HL-60 (cell line): ENCODE measurements at regions not wholly inside any gene's neighbourhood (a gene's known extent, or its start where the extent isn't known, plus 50 kb on each side); places are given as distances from the start of the nearest gene placed in this dataset.

ENCODE experiments used
- POLR2AphosphoS5 ChIP-seq: IDR thresholded peaks from 2 replicates; pipeline ENCODE4 v1.6.1; 2012; ENCODE audit warnings: low read depth
- TF ChIP-seq, protein P1 (sequence below): IDR thresholded peaks from 2 replicates; pipeline ENCODE4 v1.6.1; 2012; ENCODE audit warnings: low read depth; ENCODE audit not compliant: insufficient replicate concordance

DNA sequence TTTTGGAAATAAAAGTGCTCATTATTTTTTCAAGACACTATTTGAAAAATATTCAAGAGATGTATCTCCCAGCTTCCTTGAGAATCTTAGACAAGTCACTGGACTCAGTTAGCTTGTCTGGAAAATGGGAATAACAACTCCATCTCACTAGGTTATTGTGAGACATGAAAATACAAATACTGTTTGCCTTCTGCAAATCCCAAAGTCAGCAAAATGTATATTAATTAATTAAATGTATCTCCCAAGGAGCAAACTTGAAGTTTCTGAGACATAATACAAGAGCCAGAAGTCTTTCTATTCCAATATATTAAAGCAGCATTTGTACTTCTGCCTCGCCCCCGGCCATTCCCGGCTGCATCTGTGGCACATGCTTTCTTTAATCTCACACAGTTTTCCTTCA lies 54.6 kb upstream of the ID4 start:
- TF ChIP-seq, protein P1, sequence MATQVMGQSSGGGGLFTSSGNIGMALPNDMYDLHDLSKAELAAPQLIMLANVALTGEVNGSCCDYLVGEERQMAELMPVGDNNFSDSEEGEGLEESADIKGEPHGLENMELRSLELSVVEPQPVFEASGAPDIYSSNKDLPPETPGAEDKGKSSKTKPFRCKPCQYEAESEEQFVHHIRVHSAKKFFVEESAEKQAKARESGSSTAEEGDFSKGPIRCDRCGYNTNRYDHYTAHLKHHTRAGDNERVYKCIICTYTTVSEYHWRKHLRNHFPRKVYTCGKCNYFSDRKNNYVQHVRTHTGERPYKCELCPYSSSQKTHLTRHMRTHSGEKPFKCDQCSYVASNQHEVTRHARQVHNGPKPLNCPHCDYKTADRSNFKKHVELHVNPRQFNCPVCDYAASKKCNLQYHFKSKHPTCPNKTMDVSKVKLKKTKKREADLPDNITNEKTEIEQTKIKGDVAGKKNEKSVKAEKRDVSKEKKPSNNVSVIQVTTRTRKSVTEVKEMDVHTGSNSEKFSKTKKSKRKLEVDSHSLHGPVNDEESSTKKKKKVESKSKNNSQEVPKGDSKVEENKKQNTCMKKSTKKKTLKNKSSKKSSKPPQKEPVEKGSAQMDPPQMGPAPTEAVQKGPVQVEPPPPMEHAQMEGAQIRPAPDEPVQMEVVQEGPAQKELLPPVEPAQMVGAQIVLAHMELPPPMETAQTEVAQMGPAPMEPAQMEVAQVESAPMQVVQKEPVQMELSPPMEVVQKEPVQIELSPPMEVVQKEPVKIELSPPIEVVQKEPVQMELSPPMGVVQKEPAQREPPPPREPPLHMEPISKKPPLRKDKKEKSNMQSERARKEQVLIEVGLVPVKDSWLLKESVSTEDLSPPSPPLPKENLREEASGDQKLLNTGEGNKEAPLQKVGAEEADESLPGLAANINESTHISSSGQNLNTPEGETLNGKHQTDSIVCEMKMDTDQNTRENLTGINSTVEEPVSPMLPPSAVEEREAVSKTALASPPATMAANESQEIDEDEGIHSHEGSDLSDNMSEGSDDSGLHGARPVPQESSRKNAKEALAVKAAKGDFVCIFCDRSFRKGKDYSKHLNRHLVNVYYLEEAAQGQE, result no peak
- no peak for TF ChIP-seq POLR2AphosphoS5
